SK-N-MC (cell line): ENCODE measurements at regions not wholly inside any gene's neighbourhood (a gene's known extent, or its start where the extent isn't known, plus 50 kb on each side); places are given as distances from the start of the nearest gene placed in this dataset.

ENCODE experiments used
- EZH2 ChIP-seq: fragments of 200-600 bp; sonication (generic); IDR thresholded peaks from one replicate; pipeline ENCODE4 v1.6.1; 2017; ENCODE audit warnings: antibody characterized with exemption
- POLR2AphosphoS5 ChIP-seq: IDR thresholded peaks from 2 replicates; pipeline ENCODE4 v1.6.1; 2012; ENCODE audit warnings: mild to moderate bottlenecking, low read depth, low read length, borderline replicate concordance

DNA sequence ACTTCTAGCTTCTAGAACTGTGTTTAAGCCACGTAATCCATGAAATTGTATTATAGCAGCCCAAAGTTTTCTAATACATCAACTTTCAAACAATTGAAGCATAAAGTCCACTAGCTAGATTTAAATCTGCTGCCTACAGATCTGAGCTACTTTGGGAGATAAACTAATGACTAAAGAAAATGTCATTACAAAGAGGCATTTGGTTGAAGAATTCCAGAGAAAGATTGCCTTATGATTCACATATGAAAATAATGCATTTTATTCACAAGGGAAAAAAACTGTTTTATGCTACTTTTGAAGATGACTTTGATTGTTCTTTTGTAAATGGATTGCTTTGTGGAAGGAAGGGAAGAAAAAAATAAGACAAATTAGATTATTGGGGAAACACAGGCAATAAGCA, 124.1 kb upstream of the SLIT2 start:
- no peak for TF ChIP-seq EZH2
- TF ChIP-seq POLR2AphosphoS5, result no peak
